Mesodermal cell (in vitro differentiated cells): ENCODE measurements at regions not wholly inside any gene's neighbourhood (a gene's known extent, or its start where the extent isn't known, plus 50 kb on each side); places are given as distances from the start of the nearest gene placed in this dataset.
"Not testable (repeated sequence)": the region's sequence is repeated elsewhere in the genome, so short reads cannot be mapped to it uniquely, and the experiment has no call there.

Source experiments
- H3K27ac ChIP-seq: 2 replicates; pipeline ENCODE4 v1.7.0; 2013; ENCODE audit warnings: mild to moderate bottlenecking, low read depth, low read length, moderate library complexity; ENCODE audit not compliant: severe bottlenecking
- H3K36me3 ChIP-seq: 2 replicates; pipeline ENCODE4 v1.7.1; 2013; ENCODE audit warnings: mild to moderate bottlenecking, low read length, moderate library complexity; ENCODE audit not compliant: control insufficient read depth, insufficient read depth
- H3K4me1 ChIP-seq: one replicate; pipeline ENCODE4 v1.7.1; 2013; ENCODE audit warnings: mild to moderate bottlenecking, low read length; ENCODE audit not compliant: insufficient read depth, control insufficient read depth, poor library complexity, severe bottlenecking
- H3K4me3 ChIP-seq: 2 replicates; pipeline ENCODE4 v1.7.0; 2013; ENCODE audit warnings: low read length, control low read depth, mild to moderate bottlenecking; ENCODE audit not compliant: insufficient read depth, poor library complexity, severe bottlenecking; ENCODE audit errors: extremely low read depth
- H3K9me3 ChIP-seq: 2 replicates; pipeline ENCODE4 v1.7.1; 2013; ENCODE audit warnings: mild to moderate bottlenecking, low read length, moderate library complexity; ENCODE audit not compliant: control insufficient read depth
- WGBS, 2 experiments: methylation state at CpG; one replicate each; pipeline ENCODE4 v1.1.5; 2013; ENCODE audit warnings: missing lambda C conversion rate in 2 of 2; ENCODE audit not compliant: insufficient coverage in 2 of 2; 5-methylcytosine and 5-hydroxymethylcytosine counted together

- not testable (repeated sequence) for H3K4me3 ChIP-seq, H3K4me1 ChIP-seq, H3K27ac ChIP-seq, H3K36me3 ChIP-seq, H3K9me3 ChIP-seq
- WGBS, 2 experiments, result no CpG with 5 or more reads among the region's 4 CpGs
Measured at GRCh38 chr5:159502116-159502515, 171.8 kb upstream of the IL12B start.

- WGBS, 2 experiments, result 93 to 94% methylated on average over 3 to 4 of the region's 4 CpGs
- no peaks in the 10 kb centered on the region for H3K36me3 ChIP-seq
- no peak overlapping the region for H3K27ac ChIP-seq
Measured at GRCh38 chr5:159503236-159503635, 172.9 kb upstream of the IL12B start.

DNA sequence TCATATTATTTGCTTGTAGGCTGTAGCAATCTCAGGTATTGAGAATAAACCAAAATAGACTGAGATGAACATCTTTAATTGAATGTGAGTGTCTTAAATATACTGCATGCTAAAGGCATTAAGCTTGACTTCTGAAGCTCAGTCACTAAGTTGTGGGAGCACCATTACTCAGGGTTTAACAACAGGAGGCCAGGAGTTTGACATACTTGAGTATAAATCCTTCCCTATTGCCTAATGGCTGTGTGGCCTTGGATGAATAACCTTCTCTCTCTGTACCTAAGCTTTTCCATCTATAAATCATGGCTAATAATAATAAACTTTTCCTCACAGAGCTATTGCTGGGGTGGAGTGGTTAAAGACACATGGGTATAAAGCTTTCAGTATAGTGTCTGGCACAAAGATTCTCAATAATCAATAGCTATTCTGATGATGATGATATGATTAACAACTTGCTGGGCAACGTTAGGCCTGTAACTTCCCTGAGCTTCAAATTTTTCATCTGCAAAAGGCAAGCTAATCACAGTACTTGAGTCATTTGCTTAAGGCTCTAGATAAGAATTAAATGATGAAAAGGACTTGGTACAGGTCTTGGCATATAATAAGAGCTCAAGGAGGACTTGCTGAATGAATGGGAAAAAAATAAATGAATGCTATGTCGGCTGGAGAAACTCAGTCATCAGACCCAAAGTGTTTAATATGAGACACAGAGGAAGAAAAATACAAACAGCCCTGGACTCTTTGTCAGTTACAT is 174.0 kb upstream of the IL12B start:
- no peaks in the 10 kb centered on the region for H3K36me3 ChIP-seq
- no peaks in the 10 kb centered on the region for H3K9me3 ChIP-seq
- H3K4me3 ChIP-seq, result no peak overlapping the region
- H3K4me1 ChIP-seq, result peaks cover 9% of the 10 kb centered on the region
- 86 to 100% methylated on average over 1 of the region's 2 CpGs for WGBS, 2 experiments
- peak overlapping the region; percentile 33 for H3K27ac ChIP-seq

More at GRCh38 chr5:159503236-159503635, 172.9 kb upstream of the IL12B start:
- Histone ChIP-seq H3K4me3 (no peak overlapping the region), H3K4me1 (peaks cover 9% of the 10 kb centered on the region), H3K9me3 (no peaks in the 10 kb centered on the region)

GRCh38 chr5:159504857-159505304 is 174.6 kb upstream of the IL12B start:
- no peak overlapping the region for H3K4me3 ChIP-seq
- H3K27ac ChIP-seq, result peak overlapping the region; percentile 33
- no peaks in the 10 kb centered on the region for H3K36me3 ChIP-seq
- 80 to 95% methylated on average over 6 of the region's 7 CpGs for WGBS, 2 experiments
- H3K4me1 ChIP-seq, result peaks cover 9% of the 10 kb centered on the region
- no peaks in the 10 kb centered on the region for H3K9me3 ChIP-seq

DNA sequence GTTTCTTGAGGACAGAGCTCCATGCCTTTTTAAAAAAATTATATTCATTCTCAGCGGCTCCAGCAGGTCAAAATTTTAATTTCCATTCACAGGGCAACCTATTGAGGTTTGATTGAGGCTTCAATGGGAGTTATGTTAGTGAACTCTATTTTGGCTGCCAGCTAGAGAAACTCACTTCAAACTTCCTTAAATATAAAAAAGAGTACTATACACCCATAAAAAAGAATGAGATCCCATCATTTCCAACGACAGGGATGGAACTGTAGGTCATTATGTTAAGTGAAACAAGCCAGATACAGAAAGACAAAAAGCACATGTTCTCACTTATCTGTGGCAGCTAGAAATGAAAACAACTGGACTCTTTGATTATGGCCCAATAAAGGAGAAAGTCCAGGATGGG is 176.8 kb upstream of the IL12B start:
- peaks cover 14% of the 10 kb centered on the region for H3K4me1 ChIP-seq
- H3K27ac ChIP-seq, result no peak overlapping the region
- H3K9me3 ChIP-seq, result no peaks in the 10 kb centered on the region
- H3K36me3 ChIP-seq, result no peaks in the 10 kb centered on the region
- H3K4me3 ChIP-seq, result no peak overlapping the region
- no CpG with 5 or more reads among the region's 2 CpGs for WGBS, 2 experiments

- no peaks in the 10 kb centered on the region for H3K36me3 ChIP-seq
- no peaks in the 10 kb centered on the region for H3K9me3 ChIP-seq
- no peak overlapping the region for H3K4me3 ChIP-seq
- H3K27ac ChIP-seq, result no peak overlapping the region
- WGBS, 2 experiments, result 80 to 90% methylated on average over 1 to 2 of the region's 3 CpGs
- H3K4me1 ChIP-seq, result peaks cover 14% of the 10 kb centered on the region
Measured at GRCh38 chr5:159507661-159508060, 177.4 kb upstream of the IL12B start.

GRCh38 chr5:159508344-159508743 is 178.1 kb upstream of the IL12B start:
- Histone ChIP-seq H3K4me1 (peaks cover 14% of the 10 kb centered on the region), H3K36me3 (no peaks in the 10 kb centered on the region), H3K27ac (no peak overlapping the region), H3K9me3 (no peaks in the 10 kb centered on the region), H3K4me3 (no peak overlapping the region)
- WGBS, 2 experiments, result 100% methylated on average over 2 of the region's 5 CpGs; no CpG with 5 or more reads in 1 of the 2 experiments

DNA sequence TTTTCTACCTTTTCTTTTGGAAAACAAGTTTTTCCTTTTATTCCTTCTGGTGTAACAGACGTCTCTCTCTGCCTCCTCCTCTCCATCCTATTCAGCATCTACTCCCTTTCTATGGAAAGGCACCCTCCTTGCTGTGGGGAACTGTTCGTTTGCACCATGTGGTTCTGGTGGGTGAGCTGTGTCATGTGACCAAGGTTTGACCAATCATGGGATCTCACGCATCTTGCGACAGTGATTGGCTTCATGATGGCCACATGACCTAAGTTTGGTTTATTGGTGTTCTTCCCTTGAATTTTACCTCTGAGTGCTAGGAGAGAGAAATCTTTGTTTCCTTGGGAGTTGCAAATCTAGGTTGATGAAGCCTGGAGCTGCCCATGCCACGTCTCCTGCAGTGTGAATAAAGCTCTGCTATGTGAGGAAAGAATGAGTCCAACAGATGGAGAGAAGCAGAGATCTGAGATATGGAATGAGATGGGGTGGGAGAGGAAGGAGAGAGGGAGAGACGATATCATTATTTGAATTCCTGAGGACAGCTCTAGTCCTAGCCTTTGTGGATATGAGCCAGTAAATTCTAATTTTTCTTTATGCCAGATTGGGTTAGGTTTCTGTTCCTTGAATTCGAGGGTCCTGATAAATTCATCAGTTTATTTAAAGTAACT is 178.8 kb upstream of the IL12B start:
- no peak overlapping the region for H3K27ac ChIP-seq
- H3K9me3 ChIP-seq, result no peaks in the 10 kb centered on the region
- H3K4me3 ChIP-seq, result no peak overlapping the region
- WGBS, 2 experiments, result 89 to 95% methylated on average over 5 of the region's 7 CpGs
- H3K36me3 ChIP-seq, result no peaks in the 10 kb centered on the region
- H3K4me1 ChIP-seq, result peaks cover 14% of the 10 kb centered on the region

GRCh38 chr5:159510282-159510681 is 180.0 kb upstream of the IL12B start:
- H3K27ac ChIP-seq, result peak overlapping the region; percentile 66
- 14 to 22% methylated on average over 1 to 3 of the region's 3 CpGs for WGBS, 2 experiments
- no peaks in the 10 kb centered on the region for H3K9me3 ChIP-seq
- H3K36me3 ChIP-seq, result no peaks in the 10 kb centered on the region
- H3K4me1 ChIP-seq, result peaks cover 7% of the 10 kb centered on the region
- H3K4me3 ChIP-seq, result no peak overlapping the region

GRCh38 chr5:159511570-159511969 is 181.3 kb upstream of the IL12B start:
- Histone ChIP-seq H3K27ac (no peak overlapping the region), H3K36me3 (no peaks in the 10 kb centered on the region), H3K4me3 (no peak overlapping the region), H3K4me1 (peaks cover 4% of the 10 kb centered on the region), H3K9me3 (no peaks in the 10 kb centered on the region)
- 75 to 100% methylated on average over 1 to 2 of the region's 2 CpGs for WGBS, 2 experiments

- WGBS, 2 experiments, result 76 to 88% methylated on average over 2 to 3 of the region's 3 CpGs
- Histone ChIP-seq H3K27ac (no peak overlapping the region), H3K4me1 (peaks cover 4% of the 10 kb centered on the region), H3K4me3 (no peak overlapping the region), H3K36me3 (no peaks in the 10 kb centered on the region), H3K9me3 (no peaks in the 10 kb centered on the region)
Measured at GRCh38 chr5:159512064-159512463, 181.8 kb upstream of the IL12B start.
